SHP77 (cell line): ENCODE measurements at regions not wholly inside any gene's neighbourhood (a gene's known extent, or its start where the extent isn't known, plus 50 kb on each side); places are given as distances from the start of the nearest gene placed in this dataset.
"Not testable (repeated sequence)": the region's sequence is repeated elsewhere in the genome, so short reads cannot be mapped to it uniquely, and the experiment has no call there.

Experiments
- DNase-seq, 2 experiments: peaks; one replicate each; lab custom pipeline; 2025; lab: John Stamatoyannopoulos, UW

GRCh38 chr4:78660559-78660958, 109.0 kb downstream of the ANXA3 start:
- no peak for DNase-seq

GRCh38 chr4:78661086-78661690, 109.6 kb downstream of the ANXA3 start:
- no peak for DNase-seq

- no peak for DNase-seq
Measured at GRCh38 chr4:78661921-78662521, 110.5 kb downstream of the ANXA3 start.

- no peak for DNase-seq
Measured at GRCh38 chr4:78662658-78663057, 111.1 kb downstream of the ANXA3 start.

GRCh38 chr4:78664296-78664695, 111.9 kb upstream of the BMP2K start:
- not testable (repeated sequence) for DNase-seq

GRCh38 chr4:78665216-78665770, 110.9 kb upstream of the BMP2K start:
- DNase-seq = no peak

GRCh38 chr4:78666830-78667258, 109.3 kb upstream of the BMP2K start:
- no peak for DNase-seq

- no peak for DNase-seq
Measured at GRCh38 chr4:78667325-78667724, 108.8 kb upstream of the BMP2K start.

- DNase-seq = no peak
Measured at GRCh38 chr4:78667764-78668163, 108.4 kb upstream of the BMP2K start.

GRCh38 chr4:78669453-78669852, 106.7 kb upstream of the BMP2K start:
- no peak for DNase-seq

- no peak for DNase-seq
Measured at GRCh38 chr4:78671903-78672815, 104.0 kb upstream of the BMP2K start.

- no peak for DNase-seq
Measured at GRCh38 chr4:78673337-78673736, 102.8 kb upstream of the BMP2K start.

GRCh38 chr4:78675325-78675724, 100.8 kb upstream of the BMP2K start:
- no peak for DNase-seq

GRCh38 chr4:78682070-78682469, 94.1 kb upstream of the BMP2K start:
- no peak for DNase-seq

- DNase-seq = no peak
Measured at GRCh38 chr4:78683352-78683751, 92.8 kb upstream of the BMP2K start.

- DNase-seq = no peak
Measured at GRCh38 chr4:78684325-78685079, 91.6 kb upstream of the BMP2K start.

GRCh38 chr4:78687818-78688217, 88.3 kb upstream of the BMP2K start:
- no peak for DNase-seq

- no peak for DNase-seq
Measured at GRCh38 chr4:78688366-78688765, 87.8 kb upstream of the BMP2K start.

GRCh38 chr4:78689261-78689660, 86.9 kb upstream of the BMP2K start:
- DNase-seq = no peak

- DNase-seq = no peak
Measured at GRCh38 chr4:78689700-78690323, 86.3 kb upstream of the BMP2K start.

GRCh38 chr4:78691334-78691754, 84.8 kb upstream of the BMP2K start:
- DNase-seq = no peak
